ENCODE measurements at regions not wholly inside any gene's neighbourhood (a gene's known extent, or its start where the extent isn't known, plus 50 kb on each side); places are given as distances from the start of the nearest gene placed in this dataset.
A peak's percentile ranks its signal among the peaks of the same experiment; 100 is the strongest.

- ChIA-PET POLR2A (ENCODE audit: low non-redundant PET) (no interaction called here), CTCF (no interaction called here)
- no peak overlapping the region for H3K27ac ChIP-seq
- DNase-seq (ENCODE audit: low spot score) = no peak
- no peak for TF ChIP-seq CTCF (conservative IDR thresholded peaks at IDR 0.05; ENCODE audit: low read depth)
Measured at GRCh38 chr14:49193332-49194065, 392.7 kb downstream of the RPS29 start.

- ChIA-PET CTCF (no interaction called here), POLR2A (ENCODE audit: low non-redundant PET) (no interaction called here)
- TF ChIP-seq CTCF (conservative IDR thresholded peaks at IDR 0.05; ENCODE audit: low read depth) = no peak
Measured at GRCh38 chr14:49191380-49191779, 394.8 kb downstream of the RPS29 start.

GRCh38 chr14:49189375-49189774 is 396.8 kb downstream of the RPS29 start:
- no peak overlapping the region for H3K27ac ChIP-seq
- ChIA-PET CTCF (interaction anchor here (0.7 kb wide), 1 partner anchor 1884 kb away, joined by 3 read pairs; no protein-coding TSS in a partner anchor), POLR2A (ENCODE audit: low non-redundant PET) (no interaction called here)
- TF ChIP-seq CTCF (conservative IDR thresholded peaks at IDR 0.05; ENCODE audit: low read depth) = no peak
- no peak for DNase-seq (ENCODE audit: low spot score)

More at GRCh38 chr14:49191380-49191779, 394.8 kb downstream of the RPS29 start:
- DNase-seq (ENCODE audit: low spot score) = no peak
- H3K27ac ChIP-seq = no peak overlapping the region

GRCh38 chr14:49187799-49188198 is 398.4 kb downstream of the RPS29 start:
- TF ChIP-seq CTCF (conservative IDR thresholded peaks at IDR 0.05; ENCODE audit: low read depth) = no peak
- H3K27ac ChIP-seq = no peak overlapping the region
- POLR2A ChIA-PET (ENCODE audit: low non-redundant PET) = no interaction called here
- CTCF ChIA-PET = no interaction called here
- DNase-seq (ENCODE audit: low spot score) = no peak

- no peak overlapping the region for H3K27ac ChIP-seq
- CTCF ChIA-PET = interaction anchor here (0.6 to 0.7 kb wide), 4 partner anchors 377 to 1897 kb away, joined by 3 to 5 read pairs (median 4); no protein-coding TSS in a partner anchor
- peak; percentile 68 for TF ChIP-seq CTCF (conservative IDR thresholded peaks at IDR 0.05; ENCODE audit: low read depth)
- peak; percentile 57 for DNase-seq (ENCODE audit: low spot score)
- POLR2A ChIA-PET (ENCODE audit: low non-redundant PET) = no interaction called here
Measured at GRCh38 chr14:49173765-49174373, 412.3 kb downstream of the RPS29 start.

GRCh38 chr14:49164074-49164473 is 422.1 kb downstream of the RPS29 start:
- no peak overlapping the region for H3K27ac ChIP-seq
- CTCF ChIA-PET = no interaction called here
- no peak for TF ChIP-seq CTCF (conservative IDR thresholded peaks at IDR 0.05; ENCODE audit: low read depth)

More at GRCh38 chr14:49164074-49164473, 422.1 kb downstream of the RPS29 start:
- POLR2A ChIA-PET (ENCODE audit: low non-redundant PET) = no interaction called here
- no peak for DNase-seq (ENCODE audit: low spot score)
